Peyer's patch (tissue), 4 donors: ENCODE measurements at regions not wholly inside any gene's neighbourhood (a gene's known extent, or its start where the extent isn't known, plus 50 kb on each side); places are given as distances from the start of the nearest gene placed in this dataset.

Experiments used
- CTCF ChIP-seq, 6 experiments: fragments of 450-650 bp in 4 of 6; fragments of 200-600 bp in 2 of 6; sonication (generic) in 1 of 6; IDR thresholded peaks; one replicate each; pipeline ENCODE4 v1.5.1; 2017 to 2019; ENCODE audit warnings: antibody characterized with exemption in 6 of 6, mild to moderate bottlenecking in 3 of 6, moderate library complexity in 1 of 6
- POLR2A ChIP-seq, 2 donors: fragments of 450-650 bp; IDR thresholded peaks; one replicate each; pipeline ENCODE4 v1.5.1; 2017; ENCODE audit warnings: antibody characterized with exemption in 2 of 2, mild to moderate bottlenecking in 2 of 2, moderate library complexity in 2 of 2

DNA sequence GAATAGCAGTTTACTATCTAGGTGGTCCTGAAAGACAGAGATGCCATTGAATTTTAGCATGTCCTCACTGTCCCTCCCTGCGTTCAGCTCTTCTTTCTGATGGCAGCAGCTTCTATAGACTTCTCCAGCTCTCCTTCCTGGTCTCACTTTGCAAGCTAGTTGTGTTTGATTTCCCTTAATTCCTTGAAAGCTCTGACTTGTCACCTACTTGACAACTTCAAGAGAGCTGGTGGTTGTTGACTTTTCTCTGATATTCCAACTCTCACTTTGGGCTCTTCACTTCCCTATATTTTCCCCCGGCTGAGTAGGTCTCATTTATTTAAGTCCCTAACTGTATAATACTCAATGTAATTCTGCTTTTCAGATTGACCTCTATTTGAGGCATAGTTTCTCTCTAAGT is 1825.0 kb upstream of the RAG2 start:
- TF ChIP-seq CTCF (IDR thresholded peaks at IDR 0.05) (no peak), POLR2A (IDR thresholded peaks at IDR 0.05) (no peak)
